NOMO-1 treated with dmso at 0.1 percent for 144 hours (cell line): ENCODE measurements at regions not wholly inside any gene's neighbourhood (a gene's known extent, or its start where the extent isn't known, plus 50 kb on each side); places are given as distances from the start of the nearest gene placed in this dataset.

ENCODE experiments used
- DNase-seq: peaks from one replicate; lab custom pipeline; 2025; ENCODE audit not compliant: unreplicated experiment; lab: John Stamatoyannopoulos, UW

DNA sequence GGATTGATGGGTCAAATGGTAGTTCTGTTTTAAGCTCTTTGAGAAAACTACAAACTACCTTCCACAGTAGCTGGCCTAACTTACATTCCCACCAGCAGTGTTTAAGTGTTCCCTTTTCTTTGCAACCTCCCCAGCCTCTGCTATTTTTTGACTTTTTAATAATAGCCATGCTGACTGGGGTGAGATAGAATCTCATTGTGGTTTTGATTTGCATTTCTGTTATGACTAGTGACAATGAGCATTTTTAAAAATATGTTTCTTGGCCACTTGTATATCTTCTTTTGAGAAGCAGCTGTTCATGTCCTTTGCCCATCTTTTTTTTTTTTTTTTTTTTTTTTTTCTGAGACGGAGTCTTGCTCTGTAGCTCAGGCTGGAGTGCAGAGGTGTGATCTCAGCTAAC, 155.2 kb upstream of the BMPER start:
- DNase-seq = no peak

DNA sequence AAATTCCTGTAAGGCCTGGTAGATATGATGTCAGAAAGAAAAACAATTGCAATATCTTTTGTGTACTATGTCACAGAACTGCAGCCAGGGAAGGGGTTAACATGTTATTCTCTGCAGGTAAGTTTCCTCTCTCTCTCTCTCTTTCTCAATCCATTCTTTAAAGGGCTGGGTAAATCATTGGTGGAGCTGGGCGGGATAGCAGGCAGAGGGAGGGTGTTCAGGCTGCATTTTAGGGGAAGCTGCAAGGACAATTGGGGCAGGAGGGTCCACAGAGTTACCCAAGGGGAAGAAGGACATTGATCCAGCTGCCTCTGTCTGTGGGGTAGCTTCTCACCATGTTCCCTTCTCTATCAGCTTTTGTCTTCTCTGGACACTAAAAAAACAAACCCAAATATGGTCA, 153.9 kb upstream of the BMPER start:
- no peak for DNase-seq

DNA sequence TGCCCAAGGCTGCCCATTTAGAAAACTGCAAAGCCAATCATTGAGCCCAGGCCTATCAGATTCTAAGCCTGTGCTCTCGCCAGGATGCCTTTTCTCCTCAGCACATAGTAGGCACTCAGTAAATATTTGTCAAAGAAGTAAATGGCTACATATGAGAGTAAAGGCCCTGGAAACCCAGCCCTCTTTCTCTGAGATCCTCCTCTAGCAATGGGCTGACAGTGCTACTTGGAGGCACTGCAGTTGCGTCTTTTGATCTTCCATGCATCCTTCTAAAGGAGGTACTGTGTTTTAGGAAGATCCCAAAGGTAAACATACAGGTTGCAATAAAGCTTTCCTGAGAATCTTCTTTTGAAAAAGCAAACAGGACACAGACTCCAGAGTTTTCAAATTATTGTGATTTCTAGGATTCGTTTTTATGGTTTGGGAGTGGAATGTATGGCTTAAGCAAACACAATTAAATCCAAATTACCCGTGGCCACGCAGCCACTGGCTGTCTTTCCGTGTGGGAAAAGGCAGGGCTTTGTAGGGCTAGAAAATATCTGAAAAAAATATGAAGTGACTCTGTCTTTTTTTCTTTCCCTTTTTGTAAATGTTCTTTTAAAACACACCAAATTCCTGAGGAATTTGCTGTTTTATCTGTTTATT, 151.3 kb upstream of the BMPER start:
- no peak for DNase-seq

DNA sequence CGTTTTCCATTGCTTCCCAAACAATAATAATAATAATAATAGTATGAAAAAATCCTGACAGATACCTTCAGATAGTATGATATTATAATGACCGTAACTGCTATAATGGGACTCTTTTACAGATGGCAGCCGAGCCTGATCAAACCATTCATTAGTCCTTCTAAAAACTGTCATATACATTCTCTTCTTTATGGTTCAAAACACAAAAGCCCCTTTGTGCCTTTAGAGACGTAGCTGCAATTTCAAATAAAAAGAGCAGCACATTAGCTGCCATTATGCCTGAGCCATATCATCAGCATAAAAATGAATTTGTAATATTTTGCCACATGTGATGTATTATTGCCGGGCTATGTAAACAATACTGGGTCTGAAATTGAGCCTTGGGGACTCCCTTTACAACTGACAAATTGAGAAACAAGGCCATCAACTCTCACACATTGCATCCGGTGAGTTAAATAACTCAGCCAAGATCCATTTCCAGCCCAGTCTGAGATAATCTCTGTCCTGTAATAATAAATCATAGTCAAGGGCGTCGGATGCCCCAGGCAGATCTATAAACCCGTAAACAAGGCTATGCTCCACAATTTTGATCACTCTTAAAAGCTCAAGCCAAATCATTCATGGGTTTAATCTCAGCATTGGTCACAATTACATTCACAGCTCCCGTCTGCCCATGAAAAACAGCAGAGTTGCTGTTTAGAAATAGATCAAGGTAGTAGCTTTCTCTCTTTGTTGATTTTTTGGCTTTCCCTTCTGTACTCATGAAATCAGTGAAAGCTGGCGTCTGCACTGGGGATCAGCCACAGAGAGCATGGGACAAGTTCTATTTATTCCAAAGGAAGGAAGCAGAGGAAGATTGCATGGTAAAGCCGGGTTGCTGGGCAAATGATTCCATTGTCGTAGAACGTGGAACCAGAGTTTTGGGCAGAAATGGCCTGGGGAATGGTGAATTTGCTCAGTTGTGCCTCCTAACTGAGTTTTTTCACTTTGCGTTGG, 150.1 kb upstream of the BMPER start:
- DNase-seq = no peak

DNA sequence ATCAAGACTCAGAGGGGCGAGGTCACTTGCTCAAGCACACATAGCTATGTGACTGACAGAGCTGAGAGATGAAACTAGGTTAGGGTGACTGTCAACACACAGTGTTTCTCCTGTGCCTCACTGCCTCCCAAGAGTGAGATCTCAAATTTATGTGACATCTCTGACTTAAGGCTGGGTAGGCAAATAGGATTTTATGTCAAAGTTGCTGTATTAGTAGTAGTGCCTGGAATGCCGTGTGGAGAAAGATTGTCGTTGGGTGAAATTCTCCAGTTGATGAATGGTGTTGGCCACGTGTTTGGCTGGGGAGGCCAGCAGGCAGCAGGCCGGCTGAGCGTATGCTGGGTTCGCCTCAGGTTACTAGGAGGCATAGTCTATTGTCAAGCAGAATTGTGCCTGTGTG, 148.3 kb upstream of the BMPER start:
- no peak for DNase-seq

DNA sequence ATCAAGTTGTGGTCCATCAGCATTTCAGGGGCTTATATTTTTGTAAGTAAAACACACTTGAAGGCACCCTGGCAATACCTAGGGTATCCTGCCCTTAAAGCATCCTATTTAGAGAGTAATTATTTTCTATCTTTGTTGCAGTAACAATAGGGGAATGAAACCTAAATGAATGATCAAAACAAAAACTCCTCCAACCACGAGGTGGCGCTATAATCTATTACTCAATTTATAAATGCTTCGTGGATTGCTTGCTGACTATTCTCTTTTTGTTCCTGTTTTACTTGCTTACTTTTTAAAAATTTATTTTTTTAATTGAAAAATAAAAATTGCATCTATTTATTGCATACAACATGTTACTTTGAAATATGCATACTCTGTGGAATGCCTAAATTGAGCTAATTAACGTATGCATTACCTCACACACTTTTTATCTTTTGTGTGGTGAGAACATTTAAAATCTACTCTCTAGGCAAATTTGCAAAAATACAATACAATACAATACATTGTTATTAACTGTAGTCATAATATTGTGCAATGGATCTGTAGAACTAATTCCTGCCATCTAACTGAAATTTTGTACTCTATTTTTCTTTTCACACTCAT, 147.7 kb upstream of the BMPER start:
- DNase-seq = no peak

DNA sequence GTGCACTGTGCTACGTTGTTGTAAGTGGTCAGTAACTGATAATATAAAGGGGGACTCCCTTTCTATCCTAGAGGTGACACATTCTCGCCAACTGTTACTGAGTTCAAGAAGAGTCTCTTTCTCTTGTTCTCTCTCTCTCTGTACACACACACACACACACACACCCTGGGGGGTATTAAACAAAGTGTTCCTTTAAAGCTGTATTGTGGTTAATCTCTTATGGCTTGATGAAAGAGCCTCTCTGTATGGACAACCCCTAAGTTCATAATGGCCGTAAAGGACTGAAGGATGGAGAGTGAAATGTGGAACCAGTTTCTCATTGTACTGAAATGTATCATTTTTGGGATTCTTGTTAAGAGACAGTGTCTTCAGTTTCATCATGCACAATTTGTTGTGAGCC, 145.2 kb upstream of the BMPER start:
- DNase-seq = no peak

DNA sequence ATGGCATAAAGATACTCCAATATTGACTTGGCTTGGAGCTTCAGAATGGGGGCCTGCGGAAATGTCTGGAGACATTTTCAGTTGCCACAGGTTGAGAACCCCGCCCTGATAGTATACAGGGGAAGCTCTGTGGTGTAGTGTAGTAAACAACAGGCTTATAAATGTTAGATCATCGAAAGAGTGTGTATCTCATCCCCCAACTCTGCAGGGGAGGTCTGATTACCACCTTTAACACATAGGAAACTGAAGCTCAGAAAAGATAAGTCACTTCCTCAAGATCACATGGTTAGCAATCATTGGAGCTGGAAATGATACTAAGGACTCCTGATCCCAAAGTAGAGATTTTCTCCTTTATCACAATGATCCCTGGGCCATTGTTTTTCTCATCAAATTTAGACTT, 144.5 kb upstream of the BMPER start:
- DNase-seq = no peak

DNA sequence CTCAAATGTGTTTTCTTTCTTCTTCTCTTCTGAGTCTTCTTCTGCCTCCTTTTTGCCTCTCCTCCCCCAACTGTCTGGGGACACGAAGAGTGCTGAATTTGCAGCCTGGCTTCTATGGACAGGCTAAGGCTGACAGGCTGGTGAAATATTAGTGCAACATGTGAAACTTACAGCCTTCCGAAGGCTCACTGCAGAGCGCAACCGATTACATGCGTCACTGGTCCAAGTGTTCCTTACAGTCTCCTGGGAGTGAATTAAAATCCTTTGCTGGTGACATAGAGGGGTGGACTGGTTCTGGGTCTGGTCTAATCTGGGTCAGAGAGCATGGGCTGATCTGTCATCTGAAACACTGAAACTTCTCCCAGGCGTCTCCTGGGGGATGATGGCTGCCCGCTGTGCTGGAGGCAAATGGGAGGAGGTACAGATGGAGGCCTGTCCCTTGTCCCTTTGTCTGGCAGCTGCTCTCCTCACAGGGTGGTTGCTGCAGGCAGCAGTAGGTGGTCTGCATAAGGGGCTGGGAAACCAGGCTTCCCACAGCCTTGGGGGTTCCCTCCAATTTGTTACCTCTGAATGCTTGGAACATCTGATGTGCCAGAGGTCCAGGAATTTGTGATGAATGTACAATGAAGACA, 143.8 kb upstream of the BMPER start:
- no peak for DNase-seq

DNA sequence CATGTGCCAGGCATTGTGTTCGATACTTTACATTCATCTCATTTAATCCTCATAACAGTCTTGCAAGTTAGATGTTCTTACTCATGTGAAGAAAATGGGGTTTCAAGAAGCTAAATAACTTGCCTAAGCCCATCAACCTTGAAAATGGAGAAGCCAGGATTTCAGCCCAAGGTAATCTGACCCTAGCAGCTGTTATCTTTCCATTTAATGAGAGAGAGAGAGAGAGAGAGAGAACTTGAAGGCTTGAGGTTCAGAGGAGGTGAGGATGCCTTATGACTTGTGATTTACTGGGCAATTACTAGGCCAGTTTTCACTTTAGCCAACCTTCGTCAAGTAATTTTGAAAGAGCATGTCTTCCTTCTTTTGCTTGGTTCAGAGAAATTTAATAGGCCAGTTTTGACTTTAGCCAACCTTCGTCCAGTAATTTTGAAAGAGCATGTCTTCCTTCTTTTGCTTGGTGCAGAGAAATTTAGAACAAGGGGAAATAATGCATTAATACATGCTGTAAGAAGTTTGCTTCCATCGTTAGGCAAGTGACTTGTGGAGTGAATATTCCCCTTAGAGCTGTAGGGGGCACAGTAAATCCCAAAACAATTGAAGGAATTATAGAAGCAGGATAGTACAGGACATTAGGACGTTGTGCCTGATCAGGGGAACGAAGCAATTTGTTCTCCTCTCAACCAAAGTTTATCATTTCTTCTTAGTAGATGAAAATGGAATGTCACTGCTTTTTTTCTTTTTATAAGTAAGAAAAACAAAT, 143.0 kb upstream of the BMPER start:
- no peak for DNase-seq

DNA sequence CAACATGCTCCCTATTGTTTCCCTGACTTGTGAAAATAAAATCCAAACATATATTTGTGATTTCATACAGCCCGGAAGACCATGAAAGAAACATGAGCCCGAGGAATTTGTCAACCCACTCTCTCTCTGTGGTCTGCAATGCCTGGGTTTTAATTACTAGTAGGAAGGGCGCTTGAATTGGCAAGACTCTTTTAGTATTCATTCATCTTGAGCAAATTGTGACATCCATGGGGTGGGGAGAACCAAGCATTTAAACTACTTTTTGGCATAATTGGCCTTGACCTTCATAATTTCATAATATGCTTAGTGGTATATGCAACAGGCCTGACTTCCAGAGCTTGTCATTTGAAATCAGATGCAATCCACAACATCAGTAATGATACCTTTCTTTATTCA, 142.4 kb upstream of the BMPER start:
- no peak for DNase-seq

DNA sequence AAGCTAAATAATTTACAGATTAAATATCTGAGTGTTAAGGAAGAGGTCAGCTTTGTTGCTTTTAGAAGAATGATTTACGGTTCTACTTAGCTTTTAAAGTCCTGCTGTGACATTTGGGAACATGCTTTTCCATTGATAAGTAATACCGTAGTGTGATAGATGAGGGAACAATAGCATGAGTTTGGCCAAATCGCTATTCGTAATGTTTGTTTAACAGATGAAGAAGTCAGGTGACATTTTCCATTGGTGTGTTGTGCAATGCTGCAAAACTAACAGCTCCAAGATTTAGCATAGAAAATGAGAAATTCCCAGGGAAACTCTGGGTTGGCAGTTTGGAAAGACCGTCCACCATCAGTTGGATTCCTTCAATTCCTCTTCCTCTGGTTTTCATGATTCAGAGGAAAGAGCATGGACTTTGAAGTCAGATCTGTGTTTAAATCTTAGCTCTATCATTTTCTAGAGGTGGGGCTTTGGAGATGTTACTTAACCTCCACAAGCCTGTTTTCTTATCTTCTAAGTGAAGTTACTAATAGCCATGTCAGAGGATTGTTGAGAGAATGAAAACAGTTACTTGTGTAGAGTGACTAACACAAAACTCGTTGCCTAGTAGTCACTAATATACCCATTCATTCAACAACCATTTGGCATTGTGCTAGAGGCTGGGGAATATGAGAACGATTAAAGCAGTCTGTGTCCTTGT, 140.4 kb upstream of the BMPER start:
- no peak for DNase-seq

DNA sequence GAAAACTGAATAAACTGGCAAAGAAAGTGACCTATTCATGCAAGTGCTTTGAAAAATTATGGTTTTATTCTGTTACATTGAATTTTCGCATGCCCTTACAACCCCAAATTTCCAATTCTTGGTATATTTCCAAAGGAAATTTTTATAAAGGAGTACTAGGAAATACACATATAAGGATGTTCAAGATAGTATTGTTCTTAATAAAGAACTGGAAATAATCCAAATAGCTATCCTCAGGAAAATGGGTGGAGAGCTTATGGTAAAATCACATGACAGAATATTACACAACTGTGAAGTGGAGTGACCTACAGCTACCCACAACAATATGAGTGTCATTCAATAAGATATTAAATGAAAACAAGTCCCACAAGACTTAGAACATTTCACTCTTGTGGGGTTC, 138.9 kb upstream of the BMPER start:
- no peak for DNase-seq

DNA sequence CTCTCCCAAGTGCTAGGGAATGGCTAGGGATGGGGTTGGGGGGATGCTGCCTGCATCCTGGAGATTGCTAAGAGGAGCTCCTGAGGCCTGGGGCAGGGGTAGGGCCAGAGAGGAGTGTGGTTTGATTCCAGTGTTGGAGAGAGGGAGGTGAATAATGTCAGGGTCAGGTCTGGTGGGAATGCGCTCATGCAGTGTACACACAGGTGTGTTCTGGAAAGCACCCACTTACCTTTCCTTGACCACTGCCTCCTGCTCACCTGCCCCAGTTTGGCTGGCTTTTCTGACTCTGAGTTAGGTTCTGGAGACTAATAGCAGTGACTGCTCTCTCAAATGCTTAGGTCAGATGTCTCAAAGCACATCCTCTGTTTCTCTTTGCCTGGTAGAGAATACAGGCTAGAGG, 135.4 kb upstream of the BMPER start:
- no peak for DNase-seq

DNA sequence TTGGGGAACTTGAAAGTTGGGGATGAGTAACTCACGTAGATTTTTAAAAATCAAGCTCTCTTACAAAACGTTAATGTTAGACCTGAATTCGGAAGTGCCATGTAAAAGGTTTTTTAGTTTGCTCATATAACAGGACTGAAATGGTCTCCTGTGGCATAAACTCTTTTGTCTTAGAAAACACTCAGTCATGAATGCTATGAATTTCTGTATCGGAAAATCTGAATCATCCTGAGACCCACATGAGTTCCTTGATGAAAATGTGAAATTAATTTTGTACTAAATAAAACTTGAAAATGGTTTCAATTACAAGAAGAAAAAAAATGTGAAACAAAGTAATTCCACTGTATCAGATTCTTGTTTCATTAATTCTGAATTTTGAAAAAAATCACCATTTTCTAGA, 134.8 kb upstream of the BMPER start:
- no peak for DNase-seq

DNA sequence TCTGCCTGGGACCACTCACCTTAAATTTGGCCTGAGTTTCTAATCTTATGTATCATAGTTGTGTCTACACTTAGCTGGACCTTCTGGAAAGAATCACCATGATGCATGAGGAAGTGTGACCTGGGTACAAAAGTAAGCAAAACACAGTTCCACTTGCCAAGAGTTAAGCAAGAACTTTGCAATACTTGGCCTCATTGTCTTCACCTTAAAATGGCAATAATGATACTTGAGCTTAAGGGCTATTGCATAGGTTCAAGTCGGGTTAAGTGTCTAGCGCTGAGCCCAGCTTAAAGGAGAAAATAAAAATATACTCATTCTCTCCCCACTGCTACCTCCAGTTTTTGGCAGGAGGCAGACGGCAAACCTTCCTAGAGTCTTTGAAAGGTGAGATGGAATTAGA, 133.9 kb upstream of the BMPER start:
- DNase-seq = no peak

DNA sequence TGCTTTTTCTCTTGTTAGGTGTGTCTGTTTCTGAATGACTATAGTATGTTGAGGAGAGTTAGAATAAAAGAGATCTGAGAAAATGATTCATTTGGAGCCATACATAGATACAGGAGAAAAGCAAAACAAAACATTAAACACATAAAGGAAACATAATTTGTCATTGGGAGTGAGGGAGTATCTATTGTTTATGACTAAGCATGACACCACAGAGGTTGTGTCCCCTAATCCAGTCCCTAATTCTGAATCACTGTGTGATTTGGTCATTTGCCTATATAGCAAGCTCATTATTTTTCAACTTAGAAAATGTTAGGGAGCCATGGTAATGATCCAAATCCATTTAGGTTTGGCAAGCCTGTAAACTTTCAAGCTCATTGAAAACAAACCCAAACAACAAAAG, 132.3 kb upstream of the BMPER start:
- no peak for DNase-seq

DNA sequence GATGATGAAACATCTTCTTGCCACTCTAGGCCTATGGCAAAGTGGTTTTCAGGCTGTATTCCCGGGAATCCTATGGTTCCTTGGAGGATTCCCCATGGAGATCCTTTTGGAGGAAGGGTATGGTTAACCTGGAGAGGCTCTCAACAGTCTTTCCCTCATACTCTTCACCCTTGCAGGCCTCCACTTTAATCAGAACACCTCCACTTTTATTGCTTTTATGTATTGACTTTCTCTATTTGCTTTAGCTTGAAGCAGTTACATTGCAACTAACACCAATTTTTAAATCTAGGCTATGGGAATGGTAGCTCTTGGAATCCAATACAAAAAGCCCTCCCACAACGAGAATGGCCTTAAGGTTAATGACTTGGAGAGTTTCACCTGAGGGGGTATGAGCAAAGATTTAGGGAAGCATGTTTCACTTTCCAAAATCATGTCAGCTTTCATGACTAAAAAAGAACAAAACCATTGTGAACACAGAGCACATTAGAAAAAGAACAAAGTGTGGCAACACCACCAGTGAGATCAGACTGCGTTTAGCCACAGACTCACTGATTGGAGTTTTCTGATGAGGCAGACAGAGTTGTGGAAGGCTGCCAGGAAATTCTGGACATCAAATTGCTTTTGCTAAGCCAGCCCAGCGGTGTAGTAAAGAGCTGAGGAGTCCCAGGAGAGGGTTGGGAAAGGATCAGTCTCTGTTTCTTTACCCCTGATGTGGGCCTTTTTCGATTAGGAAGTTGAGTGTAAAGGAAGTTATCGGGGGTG, 130.4 kb upstream of the BMPER start:
- no peak for DNase-seq

DNA sequence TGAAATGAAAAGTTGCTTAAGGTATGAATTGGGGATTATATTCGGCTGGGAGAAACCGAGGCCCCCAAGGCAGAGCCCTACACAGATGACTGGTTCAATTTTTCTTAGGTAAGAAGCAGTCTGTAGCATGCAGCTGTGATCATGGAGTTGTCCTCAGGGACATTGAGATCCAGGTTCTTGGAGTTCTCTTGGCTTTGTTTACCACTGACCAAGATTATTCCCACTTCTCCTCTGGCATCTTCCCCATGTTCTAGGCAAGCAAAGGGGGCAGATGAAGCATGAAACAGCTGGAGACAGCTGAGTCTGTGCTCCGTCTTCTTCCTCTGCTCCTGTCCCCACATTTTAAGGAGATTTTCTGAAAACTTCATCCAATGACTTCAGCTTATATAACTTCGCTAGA, 129.5 kb upstream of the BMPER start:
- DNase-seq = no peak

DNA sequence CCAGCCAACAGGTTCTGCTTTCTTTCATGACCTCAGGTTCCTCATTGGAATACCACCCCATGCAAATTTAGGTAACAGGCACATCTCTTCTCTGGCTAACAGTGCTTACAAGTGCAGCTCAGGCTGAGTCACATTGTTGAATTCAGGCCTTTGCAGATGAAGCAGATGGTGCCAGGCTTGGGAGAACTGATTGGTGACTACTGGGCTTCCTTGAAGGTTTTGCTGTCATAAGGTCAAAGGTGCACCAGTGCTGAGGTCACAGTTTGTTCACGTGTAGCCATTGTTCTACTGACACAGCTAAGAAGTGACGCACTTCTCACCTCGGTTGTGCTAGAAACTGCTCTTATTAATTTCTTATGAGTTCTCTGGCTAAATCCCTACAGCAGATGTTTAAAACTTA, 128.6 kb upstream of the BMPER start:
- no peak for DNase-seq
